ENCODE measurements at regions not wholly inside any gene's neighbourhood (a gene's known extent, or its start where the extent isn't known, plus 50 kb on each side); places are given as distances from the start of the nearest gene placed in this dataset.
"Not testable (repeated sequence)": the region's sequence is repeated elsewhere in the genome, so short reads cannot be mapped to it uniquely, and the experiment has no call there.

DNA sequence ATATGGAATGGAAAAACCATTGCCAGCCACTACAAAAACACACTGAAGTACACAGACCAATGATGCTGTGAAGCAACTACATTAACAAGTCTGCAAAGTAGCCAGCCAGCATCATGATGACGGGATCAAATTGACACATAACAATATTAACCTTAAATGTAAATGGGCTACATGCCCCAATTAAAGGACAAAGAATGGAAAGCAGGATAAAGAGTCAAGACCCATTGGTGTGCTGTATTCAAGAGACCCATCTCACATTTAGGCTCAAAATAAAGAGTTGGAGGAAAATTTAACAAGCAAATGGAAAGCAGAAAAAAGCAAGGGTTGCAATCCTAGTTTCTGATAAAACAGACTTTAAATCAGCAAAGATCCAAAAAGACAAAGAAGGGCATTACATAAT is 188.5 kb upstream of the HAND2 start:
- TF ChIP-seq, protein P1, sequence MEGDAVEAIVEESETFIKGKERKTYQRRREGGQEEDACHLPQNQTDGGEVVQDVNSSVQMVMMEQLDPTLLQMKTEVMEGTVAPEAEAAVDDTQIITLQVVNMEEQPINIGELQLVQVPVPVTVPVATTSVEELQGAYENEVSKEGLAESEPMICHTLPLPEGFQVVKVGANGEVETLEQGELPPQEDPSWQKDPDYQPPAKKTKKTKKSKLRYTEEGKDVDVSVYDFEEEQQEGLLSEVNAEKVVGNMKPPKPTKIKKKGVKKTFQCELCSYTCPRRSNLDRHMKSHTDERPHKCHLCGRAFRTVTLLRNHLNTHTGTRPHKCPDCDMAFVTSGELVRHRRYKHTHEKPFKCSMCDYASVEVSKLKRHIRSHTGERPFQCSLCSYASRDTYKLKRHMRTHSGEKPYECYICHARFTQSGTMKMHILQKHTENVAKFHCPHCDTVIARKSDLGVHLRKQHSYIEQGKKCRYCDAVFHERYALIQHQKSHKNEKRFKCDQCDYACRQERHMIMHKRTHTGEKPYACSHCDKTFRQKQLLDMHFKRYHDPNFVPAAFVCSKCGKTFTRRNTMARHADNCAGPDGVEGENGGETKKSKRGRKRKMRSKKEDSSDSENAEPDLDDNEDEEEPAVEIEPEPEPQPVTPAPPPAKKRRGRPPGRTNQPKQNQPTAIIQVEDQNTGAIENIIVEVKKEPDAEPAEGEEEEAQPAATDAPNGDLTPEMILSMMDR (IDR thresholded peaks at IDR 0.05 in 4 of 5, conservative IDR thresholded peaks at IDR 0.05 in 1 of 5): not testable (repeated sequence)
- TF ChIP-seq POLR2A (IDR thresholded peaks at IDR 0.05): not testable (repeated sequence)
